HCT116 (cell line): ENCODE measurements at regions not wholly inside any gene's neighbourhood (a gene's known extent, or its start where the extent isn't known, plus 50 kb on each side); places are given as distances from the start of the nearest gene placed in this dataset.
"Not testable (repeated sequence)": the region's sequence is repeated elsewhere in the genome, so short reads cannot be mapped to it uniquely, and the experiment has no call there.

Source experiments
- ATAC-seq: fragments of 200-7000 bp; cut with Tn5 transposase; 2 replicates; pipeline ENCODE4 v1.9.1; 2020; ENCODE audit warnings: mild to moderate bottlenecking, moderate library complexity
- BruUV-seq: library from RNA; stranded (reverse); fragments of 400-500 nt; replicated peaks from 2 replicates; lab custom pipeline; 2021; lab: Mats Ljungman, UMichigan
- CTCF ChIA-PET: fragments of 300-600 bp; sonication (Branson Sonifier 250); formaldehyde crosslinking; loops from one replicate; lab custom pipeline; 2021; ENCODE audit warnings: antibody characterized with exemption; lab: Charles Lee
- POLR2A ChIA-PET: fragments of 300-600, 350-600 bp; sonication (Branson Sonifier 250); formaldehyde crosslinking; loops from one replicate; lab custom pipeline; 2021; ENCODE audit warnings: antibody characterized with exemption; lab: Charles Lee
- RAD21 ChIA-PET, 2 experiments: fragments of 300-600 bp; sonication (Branson Sonifier 250); formaldehyde crosslinking; loops; one replicate each; lab custom pipeline; 2023; ENCODE audit warnings: low total read pairs in 2 of 2; ENCODE audit not compliant: uncharacterized antibody in 2 of 2, unreplicated experiment in 2 of 2, low non-redundant PET in 1 of 2; lab: Charles Lee
- DNase-seq: peaks from one replicate; pipeline ENCODE4 v3.0.0-alpha.2; 2010; ENCODE audit warnings: low read depth, low spot score
- H2AFZ ChIP-seq: fragments of 200-600 bp; shearing (Covaris generic), sonication (generic); 2 replicates; pipeline ENCODE4 v1.6.1; 2017; ENCODE audit warnings: low read depth, mixed run types, mixed read lengths, antibody characterized with exemption, low read length; ENCODE audit not compliant: poor library complexity, severe bottlenecking
- H3K27ac ChIP-seq: 2 replicates; pipeline ENCODE4 v1.5.1; 2012; ENCODE audit warnings: low read depth, low read length
- H3K27me3 ChIP-seq: fragments of 200-600 bp; sonication (generic); 2 replicates; pipeline ENCODE4 v1.6.1; 2016; ENCODE audit warnings: mixed run types, low read length, mixed read lengths; ENCODE audit not compliant: insufficient read depth
- H3K36me3 ChIP-seq, 2 experiments: fragments of 200-500 bp in 1 of 2; fragments of 200-600 bp in 1 of 2; sonication (Bioruptor generic) in 1 of 2; sonication (generic) in 1 of 2; 2 replicates each; pipeline versions ENCODE4 v1.5.1 to v1.6.1; 2014 to 2016; ENCODE audit warnings: low read length in 2 of 2, inconsistent platforms in 1 of 2, mixed read lengths in 1 of 2, mixed run types in 1 of 2; ENCODE audit not compliant: insufficient read depth in 2 of 2, control insufficient read depth in 1 of 2
- H3K4me1 ChIP-seq, 2 experiments: fragments of 200-600 bp in 1 of 2; sonication (generic) in 1 of 2; 2 replicates each; pipeline versions ENCODE4 v1.5.1 to v1.6.1; 2012 to 2017; ENCODE audit warnings: low read length in 2 of 2, inconsistent platforms in 1 of 2, mild to moderate bottlenecking in 1 of 2, mixed read lengths in 1 of 2, mixed run types in 1 of 2, moderate library complexity in 1 of 2; ENCODE audit not compliant: insufficient read depth in 2 of 2, control insufficient read depth in 1 of 2
- H3K4me2 ChIP-seq: fragments of 200-600 bp; sonication (generic); 2 replicates; pipeline ENCODE4 v1.6.1; 2017; ENCODE audit warnings: mixed run types, low read length, mixed read lengths
- H3K4me3 ChIP-seq, 2 experiments: fragments of 200-600 bp in 1 of 2; sonication (generic) in 1 of 2; replicated peaks in 1 of 2; 2 replicates each; pipeline ENCODE4 v1.5.1; 2011 to 2016; ENCODE audit warnings: low read length in 2 of 2, control low read depth in 1 of 2, low read depth in 1 of 2, mild to moderate bottlenecking in 1 of 2, mixed read lengths in 1 of 2, mixed run types in 1 of 2
- H3K79me2 ChIP-seq: fragments of 200-600 bp; sonication (generic); 2 replicates; pipeline ENCODE4 v1.6.1; 2017; ENCODE audit warnings: mild to moderate bottlenecking, mixed run types, low read length, moderate library complexity, mixed read lengths; ENCODE audit not compliant: insufficient read depth
- H3K9ac ChIP-seq: fragments of 200-600 bp; sonication (generic); 2 replicates; pipeline ENCODE4 v1.6.1; 2016; ENCODE audit warnings: low read length, mixed read lengths
- H3K9me2 ChIP-seq: fragments of 200-600 bp; sonication (generic), shearing (Covaris generic); 2 replicates; pipeline ENCODE4 v1.6.1; 2017; ENCODE audit warnings: mixed run types, mild to moderate bottlenecking, moderate library complexity; ENCODE audit not compliant: insufficient read depth
- H3K9me3 ChIP-seq, 2 experiments: fragments of 200-500 bp in 1 of 2; fragments of 200-600 bp in 1 of 2; sonication (Bioruptor generic) in 1 of 2; sonication (generic) in 1 of 2; 2 replicates each; pipeline ENCODE4 v1.6.1; 2014 to 2017; ENCODE audit warnings: low read length in 2 of 2, mixed read lengths in 2 of 2, inconsistent platforms in 1 of 2, low read depth in 1 of 2, mild to moderate bottlenecking in 1 of 2, mixed run types in 1 of 2, moderate library complexity in 1 of 2; ENCODE audit not compliant: control insufficient read depth in 1 of 2, insufficient read depth in 1 of 2
- H4K20me1 ChIP-seq: fragments of 200-600 bp; sonication (generic), shearing (Covaris generic); 2 replicates; pipeline ENCODE4 v1.6.1; 2017; ENCODE audit warnings: mixed run types, mild to moderate bottlenecking, moderate library complexity; ENCODE audit not compliant: insufficient read depth
- ATF3 ChIP-seq: IDR thresholded peaks from 2 replicates; pipeline ENCODE4 v1.6.1; 2012
- EGR1 ChIP-seq: IDR thresholded peaks from 2 replicates; pipeline ENCODE4 v1.6.1; 2012; ENCODE audit warnings: low read depth
- EZH2phosphoT487 ChIP-seq: fragments of 200-600 bp; IDR thresholded peaks from 2 replicates; pipeline ENCODE4 v1.6.1; 2018; ENCODE audit warnings: antibody characterized with exemption, borderline replicate concordance
- FOSL1 ChIP-seq: IDR thresholded peaks from 2 replicates; pipeline ENCODE4 v1.6.1; 2012; ENCODE audit warnings: low read depth
- RAD21 ChIP-seq: IDR thresholded peaks from 2 replicates; pipeline ENCODE4 v1.6.1; 2012; ENCODE audit warnings: low read depth, mild to moderate bottlenecking
- REST ChIP-seq: IDR thresholded peaks from 2 replicates; pipeline ENCODE4 v1.6.1; 2012; ENCODE audit warnings: low read depth
- TCF7L2 ChIP-seq: IDR thresholded peaks from 2 replicates; pipeline ENCODE4 v1.7.0; 2011; ENCODE audit warnings: borderline replicate concordance, inconsistent platforms; ENCODE audit not compliant: insufficient read depth, insufficient read length; ENCODE audit errors: extremely low read depth
- YY1 ChIP-seq: IDR thresholded peaks from 2 replicates; pipeline ENCODE4 v1.6.1; 2011; ENCODE audit warnings: low read length, low read depth, moderate library complexity, mild to moderate bottlenecking; ENCODE audit not compliant: insufficient replicate concordance; ENCODE audit errors: extremely low read depth
- ZFX ChIP-seq: fragments of 450-650 bp; IDR thresholded peaks from 2 replicates; pipeline ENCODE4 v1.6.1; 2017
- intact Hi-C: fragments of 100-400 bp; cut with micrococcal nuclease; formaldehyde crosslinking; loops from 2 replicates; pipeline ENCODE4 v1.10.0; 2022

GRCh38 chr21:17128132-17128531 is 384.7 kb upstream of the CXADR start:
- H3K36me3 ChIP-seq: no peaks in the 10 kb centered on the region
- ChIA-PET CTCF (no interaction called here), RAD21 (no interaction called here), POLR2A (no interaction called here)
- H3K9me3 ChIP-seq: peaks cover 3 to 31% of the 10 kb centered on the region in 2 experiments; a peak in 2 of 4 replicates
- H3K9ac ChIP-seq: no peak overlapping the region
- H3K79me2 ChIP-seq: no peaks in the 10 kb centered on the region
- H3K9me2 ChIP-seq: no peaks in the 10 kb centered on the region
- TF ChIP-seq RAD21 (no peak), YY1 (no peak)
- ATAC-seq (no peak), DNase-seq (no peak)
- no TSS peak for BruUV-seq
- H3K4me3 ChIP-seq: no peak overlapping the region
- intact Hi-C loops: no loop called here
- H3K4me2 ChIP-seq: no peak overlapping the region
- H3K27me3 ChIP-seq: no peaks in the 10 kb centered on the region
- H2AFZ ChIP-seq: no peak overlapping the region
- H3K4me1 ChIP-seq: no peaks in the 10 kb centered on the region
- H4K20me1 ChIP-seq: no peaks in the 10 kb centered on the region
- H3K27ac ChIP-seq: no peak overlapping the region

- H4K20me1 ChIP-seq, H3K9ac ChIP-seq, H3K27me3 ChIP-seq, H3K4me2 ChIP-seq, H3K9me2 ChIP-seq, H3K36me3 ChIP-seq, RAD21 ChIA-PET, DNase-seq, BruUV-seq, H3K4me1 ChIP-seq, POLR2A ChIA-PET, H2AFZ ChIP-seq, intact Hi-C loops, H3K4me3 ChIP-seq, ATAC-seq, CTCF ChIA-PET, H3K79me2 ChIP-seq, H3K27ac ChIP-seq: not testable (repeated sequence)
- H3K9me3 ChIP-seq: peaks cover 18 to 31% of the 10 kb centered on the region in 2 experiments; a peak in 2 of 4 replicates
Observed at GRCh38 chr21:17139159-17139558, 373.7 kb upstream of the CXADR start.

GRCh38 chr21:17139696-17140095 is 373.1 kb upstream of the CXADR start:
- Histone ChIP-seq H3K9me2 (no peaks in the 10 kb centered on the region), H2AFZ (no peak overlapping the region), H3K79me2 (no peaks in the 10 kb centered on the region), H4K20me1 (no peaks in the 10 kb centered on the region), H3K36me3 (no peaks in the 10 kb centered on the region), H3K4me1 (no peaks in the 10 kb centered on the region), H3K4me3 (no peak overlapping the region), H3K9ac (no peak overlapping the region), H3K27ac (no peak overlapping the region), H3K27me3 (no peaks in the 10 kb centered on the region), H3K4me2 (no peak overlapping the region), H3K9me3 (peaks cover 21 to 29% of the 10 kb centered on the region in 2 experiments; a peak in 2 of 4 replicates)
- no peak for ATAC-seq
- ChIA-PET POLR2A (no interaction called here), CTCF (no interaction called here), RAD21 (no interaction called here)
- no peak for DNase-seq
- intact Hi-C loops: no loop called here
- no TSS peak for BruUV-seq
- TF ChIP-seq REST: no peak
- TF ChIP-seq EGR1: no peak
- no peak for TF ChIP-seq TCF7L2
- no peak for TF ChIP-seq ZFX
- TF ChIP-seq FOSL1: no peak
- no peak for TF ChIP-seq ATF3
- TF ChIP-seq EZH2phosphoT487: no peak
- no peak for TF ChIP-seq RAD21
